Cardiac muscle cell (in vitro differentiated cells and primary cell): ENCODE measurements at regions not wholly inside any gene's neighbourhood (a gene's known extent, or its start where the extent isn't known, plus 50 kb on each side); places are given as distances from the start of the nearest gene placed in this dataset.

ENCODE experiments used
- DNase-seq, 2 donors: peaks; one replicate each; pipeline versions ENCODE4 v3.0.0 to v3.0.0-alpha.2; 2010 to 2017; ENCODE audit warnings: low read depth in 1 of 2, low spot score in 1 of 2
- H3K27ac ChIP-seq: fragments of 200-600 bp; sonication (generic); 2 replicates; pipeline ENCODE4 v1.5.1; 2016
- H3K27me3 ChIP-seq: fragments of 200-600 bp; sonication (generic); 2 replicates; pipeline ENCODE4 v1.6.0; 2016; ENCODE audit warnings: control low read depth
- H3K36me3 ChIP-seq: fragments of 200-600 bp; sonication (generic); 2 replicates; pipeline ENCODE4 v1.5.1; 2016; ENCODE audit warnings: control low read depth
- H3K4me1 ChIP-seq: fragments of 200-600 bp; sonication (generic); 2 replicates; pipeline ENCODE4 v1.8.1; 2017; ENCODE audit warnings: low read depth, mild to moderate bottlenecking, mixed run types
- H3K4me3 ChIP-seq: fragments of 200-600 bp; sonication (generic); 2 replicates; pipeline ENCODE4 v1.5.1; 2016; ENCODE audit warnings: mild to moderate bottlenecking
- H3K9me3 ChIP-seq: fragments of 200-600 bp; sonication (generic); 2 replicates; pipeline ENCODE4 v1.5.1; 2017; ENCODE audit warnings: low read depth, mild to moderate bottlenecking, control low read depth
- CTCF ChIP-seq: IDR thresholded peaks from 2 replicates; pipeline ENCODE4 v1.5.1; 2012; ENCODE audit warnings: low read depth, mild to moderate bottlenecking, low read length

GRCh38 chr2:51218047-51218446, 186.1 kb upstream of the NRXN1 start:
- Histone ChIP-seq H3K27ac (no peak overlapping the region), H3K36me3 (no peaks in the 10 kb centered on the region), H3K4me1 (no peaks in the 10 kb centered on the region), H3K9me3 (no peaks in the 10 kb centered on the region), H3K4me3 (no peak overlapping the region), H3K27me3 (no peaks in the 10 kb centered on the region)
- no peak for TF ChIP-seq CTCF
- no peak for DNase-seq

GRCh38 chr2:51213826-51214225, 181.9 kb upstream of the NRXN1 start:
- DNase-seq: no peak
- no peak for TF ChIP-seq CTCF

GRCh38 chr2:51212374-51212773, 180.4 kb upstream of the NRXN1 start:
- Histone ChIP-seq H3K4me3 (no peak overlapping the region), H3K27ac (no peak overlapping the region), H3K4me1 (no peaks in the 10 kb centered on the region), H3K27me3 (no peaks in the 10 kb centered on the region), H3K36me3 (no peaks in the 10 kb centered on the region), H3K9me3 (no peaks in the 10 kb centered on the region)
- no peak for DNase-seq
- TF ChIP-seq CTCF: no peak

More at GRCh38 chr2:51213826-51214225, 181.9 kb upstream of the NRXN1 start:
- no peaks in the 10 kb centered on the region for H3K9me3 ChIP-seq
- no peaks in the 10 kb centered on the region for H3K4me1 ChIP-seq
- H3K4me3 ChIP-seq: no peak overlapping the region
- no peaks in the 10 kb centered on the region for H3K36me3 ChIP-seq
- no peak overlapping the region for H3K27ac ChIP-seq
- H3K27me3 ChIP-seq: no peaks in the 10 kb centered on the region

- no peak for DNase-seq
- H3K27ac ChIP-seq: no peak overlapping the region
- H3K4me1 ChIP-seq: no peaks in the 10 kb centered on the region
- no peaks in the 10 kb centered on the region for H3K36me3 ChIP-seq
- no peaks in the 10 kb centered on the region for H3K9me3 ChIP-seq
- no peak overlapping the region for H3K4me3 ChIP-seq
- no peak for TF ChIP-seq CTCF
- H3K27me3 ChIP-seq: no peaks in the 10 kb centered on the region
Observed at GRCh38 chr2:51208521-51208920, 176.6 kb upstream of the NRXN1 start.

- no peak overlapping the region for H3K27ac ChIP-seq
- TF ChIP-seq CTCF: no peak
- no peaks in the 10 kb centered on the region for H3K4me1 ChIP-seq
- DNase-seq: no peak
- H3K36me3 ChIP-seq: no peaks in the 10 kb centered on the region
- no peaks in the 10 kb centered on the region for H3K27me3 ChIP-seq
- no peaks in the 10 kb centered on the region for H3K9me3 ChIP-seq
- H3K4me3 ChIP-seq: no peak overlapping the region
Observed at GRCh38 chr2:51201295-51201694, 169.4 kb upstream of the NRXN1 start.

- Histone ChIP-seq H3K36me3 (no peaks in the 10 kb centered on the region), H3K27ac (no peak overlapping the region), H3K27me3 (no peaks in the 10 kb centered on the region), H3K9me3 (no peaks in the 10 kb centered on the region), H3K4me1 (no peaks in the 10 kb centered on the region), H3K4me3 (no peak overlapping the region)
- no peak for TF ChIP-seq CTCF
- DNase-seq: no peak
Observed at GRCh38 chr2:51194656-51195055, 162.7 kb upstream of the NRXN1 start.
